ENCODE measurements at regions not wholly inside any gene's neighbourhood (a gene's known extent, or its start where the extent isn't known, plus 50 kb on each side); places are given as distances from the start of the nearest gene placed in this dataset.

GRCh38 chr9:546235-546634, 295.3 kb upstream of the DMRT1 start:
- DNase-seq (ENCODE audit: low read depth, low spot score), result no peak
- CTCF ChIA-PET, result no interaction called here
- H3K4me3 ChIP-seq (ENCODE audit: low read depth, low read length), result no peak overlapping the region
- POLR2A ChIA-PET, result no interaction called here
- no peak for TF ChIP-seq CTCF (IDR thresholded peaks at IDR 0.05; ENCODE audit: insufficient read depth, low read length, missing control alignments)

DNA sequence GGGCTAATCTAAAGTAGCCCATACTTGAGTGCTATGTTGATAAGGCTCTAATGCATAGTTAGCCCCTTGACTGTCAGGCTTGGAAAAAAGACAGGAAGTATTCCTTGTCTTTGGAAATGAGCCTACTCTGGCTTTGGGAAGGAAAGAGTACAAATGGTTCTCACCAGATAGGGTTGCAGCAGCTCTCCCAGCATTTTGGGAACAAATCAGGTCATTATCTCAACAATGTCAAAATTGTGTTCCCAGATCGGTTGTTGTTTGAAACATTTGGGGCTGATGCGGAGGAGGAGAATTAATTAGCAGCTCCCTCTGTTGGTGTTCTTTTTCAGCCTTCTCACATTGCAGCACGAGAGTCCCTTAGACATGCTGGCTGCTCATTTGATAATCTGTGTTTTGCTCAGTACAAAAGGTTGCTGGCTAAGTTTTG, 294.7 kb upstream of the DMRT1 start:
- TF ChIP-seq CTCF (IDR thresholded peaks at IDR 0.05; ENCODE audit: insufficient read depth, low read length, missing control alignments), result no peak
- ChIA-PET CTCF (no interaction called here), POLR2A (no interaction called here)
- no peak overlapping the region for H3K4me3 ChIP-seq (ENCODE audit: low read depth, low read length)
- DNase-seq (ENCODE audit: low read depth, low spot score), result no peak

DNA sequence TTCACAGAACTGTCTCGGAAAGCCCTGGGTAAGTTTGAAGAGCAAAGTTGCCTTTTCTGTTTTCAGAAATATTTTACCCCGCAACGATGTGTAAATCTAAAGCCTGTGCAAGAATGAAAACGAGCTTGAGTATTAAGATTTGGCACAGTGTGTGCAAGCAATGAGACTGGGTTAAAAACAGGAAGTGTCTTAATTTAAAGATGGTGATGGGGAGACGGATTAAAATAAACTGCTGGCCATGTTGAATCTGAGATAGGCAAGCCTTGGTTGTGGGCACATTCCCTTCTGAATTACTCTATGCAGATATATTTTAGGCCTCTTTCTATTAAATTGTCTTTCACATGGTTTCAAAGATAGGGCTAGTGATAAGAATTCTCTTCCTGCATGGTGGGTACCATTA, 294.2 kb upstream of the DMRT1 start:
- no peak for DNase-seq (ENCODE audit: low read depth, low spot score)
- TF ChIP-seq CTCF (IDR thresholded peaks at IDR 0.05; ENCODE audit: insufficient read depth, low read length, missing control alignments), result no peak
- ChIA-PET CTCF (no interaction called here), POLR2A (no interaction called here)
- no peak overlapping the region for H3K4me3 ChIP-seq (ENCODE audit: low read depth, low read length)

DNA sequence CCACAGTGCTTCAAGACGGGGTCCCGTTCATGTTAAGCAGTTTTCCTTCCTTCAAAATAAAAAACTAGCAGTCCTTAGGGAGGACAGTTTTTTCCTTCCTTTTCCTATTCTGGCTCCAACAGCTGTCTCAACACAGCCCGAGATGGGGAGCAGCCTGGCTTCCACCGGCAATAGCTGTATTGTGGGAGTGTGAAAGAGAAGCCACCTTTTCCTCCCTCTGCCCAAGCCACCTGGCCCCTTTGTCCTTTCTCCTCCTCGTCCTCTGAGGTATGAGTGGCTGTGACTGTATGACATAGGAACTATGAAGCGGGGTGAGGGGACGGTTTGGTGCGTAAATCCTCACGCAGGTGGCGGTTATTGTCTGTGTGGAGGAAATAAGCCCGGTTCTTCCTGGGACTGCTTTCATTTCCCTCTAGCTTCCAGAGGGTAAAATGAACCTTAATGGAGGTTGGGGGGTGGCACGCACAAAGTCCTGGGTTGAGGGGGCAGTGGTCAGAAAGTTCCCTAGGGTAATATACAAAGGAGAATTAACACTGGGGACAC, 292.0 kb upstream of the DMRT1 start:
- POLR2A ChIA-PET, result no interaction called here
- TF ChIP-seq CTCF (IDR thresholded peaks at IDR 0.05; ENCODE audit: insufficient read depth, low read length, missing control alignments), result no peak
- CTCF ChIA-PET, result no interaction called here

DNA sequence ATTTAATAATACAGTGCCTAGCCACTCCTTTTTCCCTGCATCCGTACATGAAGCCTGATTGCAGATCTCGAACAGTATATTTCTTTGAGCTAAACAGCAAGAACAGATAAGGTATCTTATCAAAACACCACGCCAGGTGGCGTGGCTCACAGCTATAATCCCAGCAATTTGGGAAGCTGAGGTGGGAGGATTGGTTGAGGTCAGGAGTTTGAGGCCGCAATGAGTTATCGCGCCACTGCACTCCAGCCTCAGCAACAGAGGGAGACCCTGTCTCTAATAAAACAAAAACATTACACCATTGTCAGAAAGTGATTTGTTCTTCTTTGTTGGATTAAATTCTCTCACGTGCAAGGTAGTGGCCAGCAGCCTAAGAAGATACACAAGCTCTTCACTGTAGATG, 291.2 kb upstream of the DMRT1 start:
- ChIA-PET POLR2A (no interaction called here), CTCF (no interaction called here)
- TF ChIP-seq CTCF (IDR thresholded peaks at IDR 0.05; ENCODE audit: insufficient read depth, low read length, missing control alignments), result no peak
- DNase-seq (ENCODE audit: low read depth, low spot score), result no peak
- H3K4me3 ChIP-seq (ENCODE audit: low read depth, low read length), result no peak overlapping the region

More for the DNA sequence above, 292.0 kb upstream of the DMRT1 start:
- no peak overlapping the region for H3K4me3 ChIP-seq (ENCODE audit: low read depth, low read length)
- no peak for DNase-seq (ENCODE audit: low read depth, low spot score)

DNA sequence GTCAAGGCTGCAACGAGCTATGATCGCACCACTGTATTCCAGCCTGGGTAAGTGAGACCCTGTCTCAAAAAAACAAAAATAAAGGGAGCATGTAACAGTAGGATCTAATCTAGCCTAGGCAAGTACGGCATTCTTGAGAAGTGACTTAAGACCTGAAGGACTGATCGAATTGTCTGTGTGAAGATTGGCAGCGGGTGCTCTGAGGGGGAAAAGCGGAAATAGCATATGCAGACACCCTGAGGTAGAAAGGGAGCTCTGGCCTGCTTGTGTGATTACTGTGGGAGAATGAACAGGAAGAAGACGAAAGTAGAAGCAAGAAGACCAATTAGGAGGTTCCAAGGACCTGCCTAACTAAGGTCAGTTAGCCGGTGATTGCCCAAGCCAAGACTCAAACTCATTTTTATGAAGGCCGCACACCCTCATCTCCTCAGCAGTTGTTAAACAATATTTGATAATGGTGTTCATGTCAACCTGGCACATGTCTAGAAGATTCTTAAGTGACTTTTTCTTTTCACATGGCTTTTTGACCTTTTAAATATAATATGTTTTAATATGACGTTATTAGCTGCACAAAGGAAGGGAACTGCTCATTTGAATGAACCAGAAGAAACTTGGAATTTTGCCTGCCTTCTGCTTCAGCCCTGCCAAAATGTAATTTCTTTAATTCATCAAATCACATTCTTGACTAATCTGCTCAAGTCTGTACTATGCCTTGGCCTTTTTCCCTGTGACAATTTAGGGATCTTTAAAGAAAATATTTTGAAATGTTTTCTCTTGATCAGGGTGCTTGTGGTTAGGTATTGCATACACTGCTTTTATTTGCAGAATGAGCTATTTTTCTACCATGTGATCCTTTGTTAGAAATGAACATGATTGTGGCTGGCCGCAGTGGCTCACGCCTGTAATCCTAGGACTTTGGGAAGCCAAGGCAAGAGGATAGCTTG, 289.2 kb upstream of the DMRT1 start:
- no peak for DNase-seq (ENCODE audit: low read depth, low spot score)
- ChIA-PET CTCF (interaction anchor here (0.6 to 0.9 kb wide), 2 partner anchors 60 to 453 kb away, joined by 3 read pairs; no protein-coding TSS in a partner anchor), POLR2A (no interaction called here)
- H3K4me3 ChIP-seq (ENCODE audit: low read depth, low read length), result no peak overlapping the region
- no peak for TF ChIP-seq CTCF (IDR thresholded peaks at IDR 0.05; ENCODE audit: insufficient read depth, low read length, missing control alignments)
